ENCODE measurements at regions not wholly inside any gene's neighbourhood (a gene's known extent, or its start where the extent isn't known, plus 50 kb on each side); places are given as distances from the start of the nearest gene placed in this dataset.
"Not testable (repeated sequence)": the region's sequence is repeated elsewhere in the genome, so short reads cannot be mapped to it uniquely, and the experiment has no call there.

DNA sequence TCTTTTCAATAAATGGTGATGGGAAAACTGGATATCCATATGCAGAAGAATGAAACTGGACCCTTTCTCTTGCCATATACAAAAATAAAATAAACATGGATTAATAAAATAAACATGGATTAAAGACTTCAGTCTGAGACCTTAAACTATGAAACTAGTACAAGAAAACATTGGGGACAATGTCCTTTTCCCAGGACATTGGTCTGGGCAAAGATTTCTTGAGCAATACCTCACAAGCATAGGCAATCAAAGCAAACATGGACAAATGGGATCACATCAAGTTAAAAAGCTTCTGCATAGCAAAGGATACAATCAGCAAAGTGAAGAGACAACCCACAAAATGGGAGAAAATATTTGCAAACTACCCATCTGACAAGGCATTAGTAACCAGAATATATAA is 108.5 kb downstream of the SOX3 start:
- TF ChIP-seq YY1 (IDR thresholded peaks at IDR 0.05; ENCODE audit: insufficient read depth, insufficient read length); ZNF274 (IDR thresholded peaks at IDR 0.05; ENCODE audit: low read depth, low read length): not testable (repeated sequence)

All from NT2/D1 (cell line).